HepG2 (cell line): ENCODE measurements at regions not wholly inside any gene's neighbourhood (a gene's known extent, or its start where the extent isn't known, plus 50 kb on each side); places are given as distances from the start of the nearest gene placed in this dataset.

ENCODE experiments used
- ATAC-seq: fragments of 200-7000 bp; cut with Tn5 transposase; 3 replicates; pipeline ENCODE4 v1.9.1; 2020; ENCODE audit warnings: mild to moderate bottlenecking, moderate library complexity
- BruUV-seq: library from RNA; stranded (reverse); fragments of 400-500 nt; replicated peaks from 2 replicates; lab custom pipeline; 2021; lab: Mats Ljungman, UMichigan
- CTCF ChIA-PET: fragments of 300-600 bp; formaldehyde crosslinking; extraction: SDS; loops from one replicate; lab custom pipeline; 2021; ENCODE audit warnings: low total read pairs, inconsistent platforms, low intra/inter-chr PET ratio; lab: Yijun Ruan, JAX
- POLR2A ChIA-PET: fragments of 350-600 bp; sonication (Branson Sonifier 250); formaldehyde crosslinking; loops from one replicate; lab custom pipeline; 2020; ENCODE audit warnings: antibody characterized with exemption, inconsistent platforms; lab: Yijun Ruan, JAX
- DNase-seq: peaks from one replicate; pipeline ENCODE4 v3.0.0-alpha.2; 2015; ENCODE audit warnings: low spot score
- FAIRE-seq: peaks from 3 replicates; lab custom pipeline; 2011; peaks lifted over from hg19 to GRCh38; lab: Jason Lieb, UNC
- H2AFZ ChIP-seq: one replicate; pipeline ENCODE4 v1.6.1; 2011; ENCODE audit warnings: low read length, inconsistent platforms
- H3K27ac ChIP-seq: fragments of 300-600 bp; 3 replicates; pipeline ENCODE4 v1.8.0; 2011; ENCODE audit warnings: mixed run types, mild to moderate bottlenecking, mixed read lengths, low read length, inconsistent platforms; ENCODE audit not compliant: insufficient read depth; ENCODE audit errors: extremely low read length
- H3K27me3 ChIP-seq, 2 experiments: fragments of 200-600 bp in 1 of 2; 2 replicates in 1 of 2; 3 replicates in 1 of 2; pipeline versions ENCODE4 v1.6.0 to v1.8.0; 2011; ENCODE audit warnings: low read length in 2 of 2, mild to moderate bottlenecking in 2 of 2, moderate library complexity in 2 of 2, inconsistent platforms in 1 of 2; ENCODE audit not compliant: insufficient read depth in 2 of 2, control insufficient read depth in 1 of 2
- H3K36me3 ChIP-seq, 2 experiments: fragments of 200-600 bp in 1 of 2; replicated peaks in 1 of 2; 2 replicates in 1 of 2; 3 replicates in 1 of 2; pipeline versions ENCODE4 v1.5.1 to v1.8.0; 2011; ENCODE audit warnings: low read length in 2 of 2, inconsistent platforms in 1 of 2; ENCODE audit not compliant: insufficient read depth in 2 of 2, control insufficient read depth in 1 of 2
- H3K4me1 ChIP-seq: 2 replicates; pipeline ENCODE4 v1.5.1; 2012; ENCODE audit warnings: low read length, inconsistent platforms; ENCODE audit not compliant: insufficient read depth
- H3K4me2 ChIP-seq: 2 replicates; pipeline ENCODE4 v1.6.0; 2011; ENCODE audit warnings: low read depth, low read length, inconsistent platforms
- H3K4me3 ChIP-seq, 3 experiments: fragments of 200-600 bp in 1 of 3; sonication (generic), shearing (Covaris generic) in 1 of 3; replicated peaks in 1 of 3; 2 replicates each; pipeline ENCODE4 v1.5.1; 2011 to 2016; ENCODE audit warnings: low read length in 3 of 3, inconsistent platforms in 2 of 3, low read depth in 2 of 3, mild to moderate bottlenecking in 2 of 3, control low read depth in 1 of 3, mixed read lengths in 1 of 3; ENCODE audit not compliant: insufficient read depth in 1 of 3
- H3K79me2 ChIP-seq: one replicate; pipeline ENCODE4 v1.6.1; 2011; ENCODE audit warnings: low read length, inconsistent platforms; ENCODE audit not compliant: insufficient read depth
- H3K9ac ChIP-seq: 2 replicates; pipeline ENCODE4 v1.6.0; 2011; ENCODE audit warnings: mild to moderate bottlenecking, low read depth, low read length, inconsistent platforms; ENCODE audit not compliant: insufficient read depth
- H3K9me3 ChIP-seq: 2 replicates; pipeline ENCODE4 v1.5.1; 2012; ENCODE audit warnings: mild to moderate bottlenecking, low read length
- H4K20me1 ChIP-seq: 2 replicates; pipeline ENCODE4 v1.6.0; 2011; ENCODE audit warnings: inconsistent platforms, mild to moderate bottlenecking, low read length, moderate library complexity; ENCODE audit not compliant: insufficient read depth
- ADNP ChIP-seq: sonication (generic); formaldehyde crosslinking; IDR thresholded peaks from 2 replicates; pipeline ENCODE4 v1.4.0; 2020; ENCODE audit warnings: missing genetic modification reagents
- CREM ChIP-seq, 2 experiments: sonication (generic) in 1 of 2; formaldehyde crosslinking in 1 of 2; IDR thresholded peaks; 2 replicates each; pipeline versions ENCODE4 v1.4.0 to v1.6.1; 2016 to 2020; ENCODE audit warnings: antibody characterized with exemption in 1 of 2, mild to moderate bottlenecking in 1 of 2, missing genetic modification reagents in 1 of 2
- HNRNPK ChIP-seq: fragments of 200-400 bp; formaldehyde crosslinking; IDR thresholded peaks from 2 replicates; pipeline ENCODE4 v1.6.1; 2018; ENCODE audit warnings: low read length, low read depth, moderate library complexity, mild to moderate bottlenecking; ENCODE audit not compliant: poor library complexity, severe bottlenecking
- NFKB2 ChIP-seq: sonication (generic); formaldehyde crosslinking; IDR thresholded peaks from 2 replicates; pipeline ENCODE4 v1.4.0; 2020; ENCODE audit warnings: missing genetic modification reagents, borderline replicate concordance
- TBX3 ChIP-seq: fragments of 450-650 bp; IDR thresholded peaks from 2 replicates; pipeline ENCODE4 v1.6.1; 2017; ENCODE audit warnings: antibody characterized with exemption, mild to moderate bottlenecking, inconsistent platforms, borderline replicate concordance
- THYN1 ChIP-seq: sonication (generic); formaldehyde crosslinking; IDR thresholded peaks from 2 replicates; pipeline ENCODE4 v1.8.1; 2023; ENCODE audit warnings: low read depth, mild to moderate bottlenecking, moderate library complexity, missing genetic modification reagents, borderline replicate concordance
- ZNF234 ChIP-seq: sonication (generic); formaldehyde crosslinking; conservative IDR thresholded peaks from 2 replicates; pipeline ENCODE4 v1.5.1; 2020; ENCODE audit warnings: mild to moderate bottlenecking, missing genetic modification reagents
- ZNF292 ChIP-seq: sonication (generic); formaldehyde crosslinking; IDR thresholded peaks from 2 replicates; pipeline ENCODE4 v1.8.1; 2022; ENCODE audit warnings: mild to moderate bottlenecking, low read depth, missing genetic modification reagents, borderline replicate concordance
- WGBS: methylation state at CpG from one replicate; pipeline ENCODE4 v1.1.6; 2017; ENCODE audit warnings: low lambda C conversion rate; 5-methylcytosine and 5-hydroxymethylcytosine counted together
- in situ Hi-C: cut with HindIII; loops from 2 replicates; pipeline ENCODE4 v1.10.0; 2017; ENCODE audit warnings: low pct_unique_long_range_greater_than_20kb; ENCODE audit not compliant: extremely low pct_ligation_motif_present
- intact Hi-C: fragments of 100-400 bp; cut with micrococcal nuclease; formaldehyde crosslinking; loops from one replicate; pipeline ENCODE4 v1.10.0; 2022; ENCODE audit not compliant: unreplicated experiment
- TF ChIP-seq, protein P1 (sequence below): sonication (generic); formaldehyde crosslinking; IDR thresholded peaks from 2 replicates; pipeline ENCODE4 v1.4.0; 2020; ENCODE audit warnings: mild to moderate bottlenecking, missing genetic modification reagents
- TF ChIP-seq, protein P2 (sequence below): sonication (generic); formaldehyde crosslinking; IDR thresholded peaks from 2 replicates; pipeline ENCODE4 v1.5.0; 2020; ENCODE audit warnings: mild to moderate bottlenecking, missing genetic modification reagents, borderline replicate concordance
- TF ChIP-seq, protein P3 (sequence below): sonication (generic); formaldehyde crosslinking; IDR thresholded peaks from 2 replicates; pipeline ENCODE4 v1.4.0; 2020; ENCODE audit warnings: missing genetic modification reagents, mild to moderate bottlenecking, borderline replicate concordance

DNA sequence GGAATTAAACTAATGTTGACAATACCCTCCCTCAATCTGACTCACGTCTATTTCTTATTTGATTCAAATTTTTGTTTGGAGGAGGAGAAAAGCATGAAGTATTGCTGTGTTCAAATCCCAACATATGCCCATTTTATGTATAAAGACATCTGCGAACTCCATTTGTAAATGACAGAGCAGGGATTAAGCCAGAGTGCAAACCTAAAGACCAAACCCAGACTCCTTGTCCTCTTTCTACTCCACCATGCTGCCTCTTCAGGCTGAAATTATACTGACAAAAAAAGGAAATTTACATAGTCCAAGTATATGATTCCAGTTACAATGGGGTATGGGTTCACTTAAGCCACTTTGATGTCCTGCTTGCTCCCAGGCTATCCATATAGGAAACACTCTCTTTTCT, 383.1 kb downstream of the ADRA2A start:
- Histone ChIP-seq H3K36me3 (no peaks in the 10 kb centered on the region), H3K27me3 (no peaks in the 10 kb centered on the region; a peak in 1 of 5 replicates), H3K79me2 (no peaks in the 10 kb centered on the region), H4K20me1 (no peaks in the 10 kb centered on the region), H3K9me3 (peaks cover 19% of the 10 kb centered on the region), H3K4me1 (no peaks in the 10 kb centered on the region), H2AFZ (no peak overlapping the region), H3K4me2 (no peak overlapping the region), H3K4me3 (no peak overlapping the region), H3K9ac (no peak overlapping the region), H3K27ac (no peak overlapping the region)
- in situ Hi-C loops (no loop called here), intact Hi-C loops (no loop called here)
- FAIRE-seq (no peak), DNase-seq (no peak), ATAC-seq (no peak)
- WGBS, result 5% methylated on average over 2 of the region's 2 CpGs
- ChIA-PET CTCF (no interaction called here), POLR2A (no interaction called here)
- BruUV-seq, result no TSS peak
- TF ChIP-seq HNRNPK (no peak), ZNF292 (CRISPR knock-in tag) (no peak), ADNP (no peak), THYN1 (no peak), CREM (IDR thresholded peaks at IDR 0.05) (no peak), CREM (CRISPR knock-in tag; IDR thresholded peaks at IDR 0.05) (no peak), TBX3 (no peak), ZNF234 (no peak), NFKB2 (CRISPR knock-in tag) (no peak)
- TF ChIP-seq, protein P1, sequence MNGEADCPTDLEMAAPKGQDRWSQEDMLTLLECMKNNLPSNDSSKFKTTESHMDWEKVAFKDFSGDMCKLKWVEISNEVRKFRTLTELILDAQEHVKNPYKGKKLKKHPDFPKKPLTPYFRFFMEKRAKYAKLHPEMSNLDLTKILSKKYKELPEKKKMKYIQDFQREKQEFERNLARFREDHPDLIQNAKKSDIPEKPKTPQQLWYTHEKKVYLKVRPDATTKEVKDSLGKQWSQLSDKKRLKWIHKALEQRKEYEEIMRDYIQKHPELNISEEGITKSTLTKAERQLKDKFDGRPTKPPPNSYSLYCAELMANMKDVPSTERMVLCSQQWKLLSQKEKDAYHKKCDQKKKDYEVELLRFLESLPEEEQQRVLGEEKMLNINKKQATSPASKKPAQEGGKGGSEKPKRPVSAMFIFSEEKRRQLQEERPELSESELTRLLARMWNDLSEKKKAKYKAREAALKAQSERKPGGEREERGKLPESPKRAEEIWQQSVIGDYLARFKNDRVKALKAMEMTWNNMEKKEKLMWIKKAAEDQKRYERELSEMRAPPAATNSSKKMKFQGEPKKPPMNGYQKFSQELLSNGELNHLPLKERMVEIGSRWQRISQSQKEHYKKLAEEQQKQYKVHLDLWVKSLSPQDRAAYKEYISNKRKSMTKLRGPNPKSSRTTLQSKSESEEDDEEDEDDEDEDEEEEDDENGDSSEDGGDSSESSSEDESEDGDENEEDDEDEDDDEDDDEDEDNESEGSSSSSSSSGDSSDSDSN (CRISPR knock-in tag), result no peak
- TF ChIP-seq, protein P2, sequence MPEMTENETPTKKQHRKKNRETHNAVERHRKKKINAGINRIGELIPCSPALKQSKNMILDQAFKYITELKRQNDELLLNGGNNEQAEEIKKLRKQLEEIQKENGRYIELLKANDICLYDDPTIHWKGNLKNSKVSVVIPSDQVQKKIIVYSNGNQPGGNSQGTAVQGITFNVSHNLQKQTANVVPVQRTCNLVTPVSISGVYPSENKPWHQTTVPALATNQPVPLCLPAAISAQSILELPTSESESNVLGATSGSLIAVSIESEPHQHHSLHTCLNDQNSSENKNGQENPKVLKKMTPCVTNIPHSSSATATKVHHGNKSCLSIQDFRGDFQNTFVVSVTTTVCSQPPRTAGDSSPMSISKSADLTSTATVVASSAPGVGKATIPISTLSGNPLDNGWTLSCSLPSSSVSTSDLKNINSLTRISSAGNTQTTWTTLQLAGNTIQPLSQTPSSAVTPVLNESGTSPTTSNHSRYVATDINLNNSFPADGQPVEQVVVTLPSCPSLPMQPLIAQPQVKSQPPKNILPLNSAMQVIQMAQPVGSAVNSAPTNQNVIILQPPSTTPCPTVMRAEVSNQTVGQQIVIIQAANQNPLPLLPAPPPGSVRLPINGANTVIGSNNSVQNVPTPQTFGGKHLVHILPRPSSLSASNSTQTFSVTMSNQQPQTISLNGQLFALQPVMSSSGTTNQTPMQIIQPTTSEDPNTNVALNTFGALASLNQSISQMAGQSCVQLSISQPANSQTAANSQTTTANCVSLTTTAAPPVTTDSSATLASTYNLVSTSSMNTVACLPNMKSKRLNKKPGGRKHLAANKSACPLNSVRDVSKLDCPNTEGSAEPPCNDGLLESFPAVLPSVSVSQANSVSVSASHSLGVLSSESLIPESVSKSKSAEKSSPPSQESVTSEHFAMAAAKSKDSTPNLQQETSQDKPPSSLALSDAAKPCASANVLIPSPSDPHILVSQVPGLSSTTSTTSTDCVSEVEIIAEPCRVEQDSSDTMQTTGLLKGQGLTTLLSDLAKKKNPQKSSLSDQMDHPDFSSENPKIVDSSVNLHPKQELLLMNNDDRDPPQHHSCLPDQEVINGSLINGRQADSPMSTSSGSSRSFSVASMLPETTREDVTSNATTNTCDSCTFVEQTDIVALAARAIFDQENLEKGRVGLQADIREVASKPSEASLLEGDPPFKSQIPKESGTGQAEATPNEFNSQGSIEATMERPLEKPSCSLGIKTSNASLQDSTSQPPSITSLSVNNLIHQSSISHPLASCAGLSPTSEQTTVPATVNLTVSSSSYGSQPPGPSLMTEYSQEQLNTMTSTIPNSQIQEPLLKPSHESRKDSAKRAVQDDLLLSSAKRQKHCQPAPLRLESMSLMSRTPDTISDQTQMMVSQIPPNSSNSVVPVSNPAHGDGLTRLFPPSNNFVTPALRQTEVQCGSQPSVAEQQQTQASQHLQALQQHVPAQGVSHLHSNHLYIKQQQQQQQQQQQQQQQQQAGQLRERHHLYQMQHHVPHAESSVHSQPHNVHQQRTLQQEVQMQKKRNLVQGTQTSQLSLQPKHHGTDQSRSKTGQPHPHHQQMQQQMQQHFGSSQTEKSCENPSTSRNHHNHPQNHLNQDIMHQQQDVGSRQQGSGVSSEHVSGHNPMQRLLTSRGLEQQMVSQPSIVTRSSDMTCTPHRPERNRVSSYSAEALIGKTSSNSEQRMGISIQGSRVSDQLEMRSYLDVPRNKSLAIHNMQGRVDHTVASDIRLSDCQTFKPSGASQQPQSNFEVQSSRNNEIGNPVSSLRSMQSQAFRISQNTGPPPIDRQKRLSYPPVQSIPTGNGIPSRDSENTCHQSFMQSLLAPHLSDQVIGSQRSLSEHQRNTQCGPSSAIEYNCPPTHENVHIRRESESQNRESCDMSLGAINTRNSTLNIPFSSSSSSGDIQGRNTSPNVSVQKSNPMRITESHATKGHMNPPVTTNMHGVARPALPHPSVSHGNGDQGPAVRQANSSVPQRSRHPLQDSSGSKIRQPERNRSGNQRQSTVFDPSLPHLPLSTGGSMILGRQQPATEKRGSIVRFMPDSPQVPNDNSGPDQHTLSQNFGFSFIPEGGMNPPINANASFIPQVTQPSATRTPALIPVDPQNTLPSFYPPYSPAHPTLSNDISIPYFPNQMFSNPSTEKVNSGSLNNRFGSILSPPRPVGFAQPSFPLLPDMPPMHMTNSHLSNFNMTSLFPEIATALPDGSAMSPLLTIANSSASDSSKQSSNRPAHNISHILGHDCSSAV (CRISPR knock-in tag), result no peak
- TF ChIP-seq, protein P3, sequence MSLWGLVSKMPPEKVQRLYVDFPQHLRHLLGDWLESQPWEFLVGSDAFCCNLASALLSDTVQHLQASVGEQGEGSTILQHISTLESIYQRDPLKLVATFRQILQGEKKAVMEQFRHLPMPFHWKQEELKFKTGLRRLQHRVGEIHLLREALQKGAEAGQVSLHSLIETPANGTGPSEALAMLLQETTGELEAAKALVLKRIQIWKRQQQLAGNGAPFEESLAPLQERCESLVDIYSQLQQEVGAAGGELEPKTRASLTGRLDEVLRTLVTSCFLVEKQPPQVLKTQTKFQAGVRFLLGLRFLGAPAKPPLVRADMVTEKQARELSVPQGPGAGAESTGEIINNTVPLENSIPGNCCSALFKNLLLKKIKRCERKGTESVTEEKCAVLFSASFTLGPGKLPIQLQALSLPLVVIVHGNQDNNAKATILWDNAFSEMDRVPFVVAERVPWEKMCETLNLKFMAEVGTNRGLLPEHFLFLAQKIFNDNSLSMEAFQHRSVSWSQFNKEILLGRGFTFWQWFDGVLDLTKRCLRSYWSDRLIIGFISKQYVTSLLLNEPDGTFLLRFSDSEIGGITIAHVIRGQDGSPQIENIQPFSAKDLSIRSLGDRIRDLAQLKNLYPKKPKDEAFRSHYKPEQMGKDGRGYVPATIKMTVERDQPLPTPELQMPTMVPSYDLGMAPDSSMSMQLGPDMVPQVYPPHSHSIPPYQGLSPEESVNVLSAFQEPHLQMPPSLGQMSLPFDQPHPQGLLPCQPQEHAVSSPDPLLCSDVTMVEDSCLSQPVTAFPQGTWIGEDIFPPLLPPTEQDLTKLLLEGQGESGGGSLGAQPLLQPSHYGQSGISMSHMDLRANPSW (CRISPR knock-in tag), result no peak
